ENCODE measurements at regions not wholly inside any gene's neighbourhood (a gene's known extent, or its start where the extent isn't known, plus 50 kb on each side); places are given as distances from the start of the nearest gene placed in this dataset.

GRCh38 chr2:19839438-19839837 is 62.3 kb downstream of the TTC32 start:
- in situ Hi-C loops (cut with MboI; ENCODE audit: low sequenced_read_pairs, unreplicated experiment), result no loop called here
- DNase-seq (ENCODE audit: low spot score), result no peak
- TF ChIP-seq CTCF (IDR thresholded peaks at IDR 0.05; ENCODE audit: borderline replicate concordance, control extremely low read depth, extremely low read depth, insufficient read depth, missing control alignments), result no peak

GRCh38 chr2:19838616-19839015 is 63.2 kb downstream of the TTC32 start:
- no peak for TF ChIP-seq CTCF (IDR thresholded peaks at IDR 0.05; ENCODE audit: borderline replicate concordance, control extremely low read depth, extremely low read depth, insufficient read depth, missing control alignments)
- in situ Hi-C loops (cut with MboI; ENCODE audit: low sequenced_read_pairs, unreplicated experiment), result no loop called here
- DNase-seq (ENCODE audit: low spot score), result no peak

- in situ Hi-C loops (cut with MboI; ENCODE audit: low sequenced_read_pairs, unreplicated experiment), result no loop called here
- TF ChIP-seq CTCF (IDR thresholded peaks at IDR 0.05; ENCODE audit: borderline replicate concordance, control extremely low read depth, extremely low read depth, insufficient read depth, missing control alignments), result no peak
- DNase-seq (ENCODE audit: low spot score), result no peak
These were observed 64.5 kb downstream of the TTC32 start for GRCh38 chr2:19837235-19837766.

GRCh38 chr2:19835781-19836281 is 66.0 kb downstream of the TTC32 start:
- no peak for DNase-seq (ENCODE audit: low spot score)
- in situ Hi-C loops (cut with MboI; ENCODE audit: low sequenced_read_pairs, unreplicated experiment), result no loop called here
- TF ChIP-seq CTCF (IDR thresholded peaks at IDR 0.05; ENCODE audit: borderline replicate concordance, control extremely low read depth, extremely low read depth, insufficient read depth, missing control alignments), result no peak

- no peak for TF ChIP-seq CTCF (IDR thresholded peaks at IDR 0.05; ENCODE audit: borderline replicate concordance, control extremely low read depth, extremely low read depth, insufficient read depth, missing control alignments)
- in situ Hi-C loops (cut with MboI; ENCODE audit: low sequenced_read_pairs, unreplicated experiment), result no loop called here
- DNase-seq (ENCODE audit: low spot score), result no peak
These were observed 67.8 kb downstream of the TTC32 start for GRCh38 chr2:19833978-19834377.

- no peak for DNase-seq (ENCODE audit: low spot score)
- in situ Hi-C loops (cut with MboI; ENCODE audit: low sequenced_read_pairs, unreplicated experiment), result no loop called here
- no peak for TF ChIP-seq CTCF (IDR thresholded peaks at IDR 0.05; ENCODE audit: borderline replicate concordance, control extremely low read depth, extremely low read depth, insufficient read depth, missing control alignments)
These were observed 72.1 kb downstream of the TTC32 start for GRCh38 chr2:19829672-19830071.
